ENCODE measurements at regions not wholly inside any gene's neighbourhood (a gene's known extent, or its start where the extent isn't known, plus 50 kb on each side); places are given as distances from the start of the nearest gene placed in this dataset.
"Not testable (repeated sequence)": the region's sequence is repeated elsewhere in the genome, so short reads cannot be mapped to it uniquely, and the experiment has no call there.

DNA sequence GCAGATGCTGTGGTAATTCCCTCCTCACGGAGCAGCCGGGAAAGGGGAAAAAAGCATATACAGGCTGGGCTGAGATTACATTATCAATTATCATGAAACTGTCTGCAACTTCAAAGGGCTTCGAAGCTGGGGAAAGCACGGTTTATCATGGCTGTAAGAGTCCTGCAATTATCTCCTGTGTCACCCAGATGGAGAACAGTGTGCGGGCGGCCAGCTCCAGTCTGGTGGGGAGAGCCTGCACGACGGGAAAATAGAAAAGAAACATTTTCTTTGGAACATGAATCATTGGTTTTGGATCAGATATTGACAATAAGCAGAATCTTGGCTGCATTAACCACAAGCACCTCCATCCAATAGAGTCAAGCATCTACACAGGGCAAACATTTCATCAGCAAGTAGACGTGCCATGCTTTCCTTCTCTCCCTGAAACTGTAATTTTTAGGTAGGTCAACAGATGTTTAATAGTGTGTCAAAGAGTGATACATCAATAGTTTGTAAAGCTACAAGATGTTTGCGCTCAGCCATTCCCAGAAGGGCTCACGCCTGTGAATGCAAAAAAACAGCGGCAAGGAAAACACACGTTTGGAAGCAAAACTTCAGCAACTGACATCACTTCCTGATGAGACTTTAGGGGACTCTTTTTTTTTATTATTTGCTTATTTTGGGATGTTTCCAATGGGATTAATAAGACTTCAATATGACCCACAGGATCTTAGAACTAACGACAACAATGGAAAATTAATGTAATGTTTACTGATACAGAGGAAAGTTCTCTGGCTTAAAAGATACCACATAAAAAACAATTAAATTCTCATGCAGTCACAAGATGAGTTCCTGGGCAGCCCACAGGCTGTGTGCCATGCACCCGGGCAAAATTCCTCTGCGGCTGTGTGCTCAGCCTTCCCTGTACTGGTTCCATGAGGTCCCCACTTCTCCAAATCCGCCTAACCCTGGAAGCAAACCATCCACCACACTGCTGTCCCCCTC is 111.0 kb upstream of the SALL3 start:
- DNase-seq (ENCODE audit: extremely low read depth in 1 of 2, low read depth in 1 of 2), result no peak

DNA sequence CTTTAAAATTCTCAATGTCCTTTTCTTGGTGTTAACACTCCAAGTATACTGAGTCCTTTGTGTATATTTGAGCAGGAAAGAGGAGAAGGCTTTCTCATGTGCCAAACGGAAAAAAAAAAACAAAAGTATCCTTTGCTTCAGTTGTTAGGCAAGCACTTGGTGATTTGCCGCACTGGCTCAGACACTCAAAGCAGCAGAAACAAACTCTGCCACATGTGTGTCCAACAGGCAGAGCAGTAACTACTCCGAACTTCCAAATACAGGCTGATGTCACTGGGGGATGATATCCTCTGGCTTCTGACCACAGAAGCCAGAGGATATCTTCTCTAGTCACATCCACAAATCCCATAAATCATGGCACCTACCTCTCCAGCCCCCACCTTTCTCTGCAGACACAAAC is 108.0 kb upstream of the SALL3 start:
- no peak for DNase-seq (ENCODE audit: extremely low read depth in 1 of 2, low read depth in 1 of 2)

DNA sequence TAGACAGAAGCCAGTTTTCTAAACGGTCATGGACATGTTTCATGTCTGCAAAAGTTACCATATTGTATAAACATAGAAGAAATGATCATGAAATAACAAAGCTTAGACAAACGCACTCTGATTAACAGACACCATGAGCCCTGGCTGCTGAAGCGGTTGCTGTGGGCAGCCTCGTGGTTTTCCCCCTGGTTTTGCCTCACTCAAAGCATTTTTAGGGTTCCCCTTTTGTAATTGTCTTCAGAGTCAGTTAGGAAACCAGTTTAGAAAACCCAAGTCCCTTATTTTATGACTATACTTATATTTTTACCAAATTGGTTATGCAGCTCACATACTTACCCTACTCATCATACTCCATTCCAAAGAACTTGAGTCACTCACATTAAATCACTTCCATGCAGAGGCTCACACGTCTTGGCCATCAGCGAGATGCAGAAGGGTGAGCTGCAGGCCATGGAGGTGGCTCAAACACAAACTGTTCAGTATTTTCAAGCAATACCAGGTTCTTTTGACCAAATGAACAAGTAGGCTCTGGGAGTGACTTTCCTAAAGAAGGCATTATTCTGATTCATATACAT is 105.6 kb upstream of the SALL3 start:
- DNase-seq (ENCODE audit: extremely low read depth in 1 of 2, low read depth in 1 of 2), result no peak

DNA sequence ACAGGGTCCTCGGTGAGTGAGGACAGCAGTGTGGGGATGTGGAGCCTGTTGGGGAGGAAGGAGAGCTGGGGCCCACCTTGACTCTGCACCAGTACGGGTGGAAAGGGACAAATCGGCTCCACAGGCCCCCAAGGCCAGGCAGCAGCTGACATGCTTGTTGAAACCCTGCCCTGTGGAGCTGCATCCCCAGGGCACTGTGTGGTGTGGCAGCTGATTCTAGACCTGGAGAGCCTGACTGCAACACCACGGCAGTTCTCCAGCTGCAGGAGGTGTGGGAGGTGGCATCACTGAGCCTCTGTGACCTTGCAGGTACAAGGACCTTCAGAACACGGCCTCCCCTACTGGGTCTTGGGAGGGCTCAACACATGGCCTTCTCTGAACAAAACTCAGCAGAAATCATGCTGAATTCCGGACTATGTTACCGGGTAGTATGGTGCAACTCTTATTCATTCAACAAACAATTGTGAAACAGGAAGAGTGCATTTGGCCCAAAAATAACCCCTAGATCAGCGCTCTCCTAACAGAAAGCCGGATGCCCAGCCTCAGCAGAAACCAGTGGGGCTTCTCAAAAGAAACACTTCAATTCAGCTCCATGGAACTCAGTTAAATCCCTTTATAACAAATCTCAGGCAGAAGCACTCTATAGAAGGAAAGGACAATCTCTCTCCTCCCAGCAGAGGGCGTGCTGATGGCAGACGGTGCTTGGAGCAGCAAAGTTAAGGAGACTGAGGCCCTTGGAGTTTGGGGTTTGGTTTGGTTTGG is 104.4 kb upstream of the SALL3 start:
- DNase-seq (ENCODE audit: extremely low read depth in 1 of 2, low read depth in 1 of 2), result no peak

DNA sequence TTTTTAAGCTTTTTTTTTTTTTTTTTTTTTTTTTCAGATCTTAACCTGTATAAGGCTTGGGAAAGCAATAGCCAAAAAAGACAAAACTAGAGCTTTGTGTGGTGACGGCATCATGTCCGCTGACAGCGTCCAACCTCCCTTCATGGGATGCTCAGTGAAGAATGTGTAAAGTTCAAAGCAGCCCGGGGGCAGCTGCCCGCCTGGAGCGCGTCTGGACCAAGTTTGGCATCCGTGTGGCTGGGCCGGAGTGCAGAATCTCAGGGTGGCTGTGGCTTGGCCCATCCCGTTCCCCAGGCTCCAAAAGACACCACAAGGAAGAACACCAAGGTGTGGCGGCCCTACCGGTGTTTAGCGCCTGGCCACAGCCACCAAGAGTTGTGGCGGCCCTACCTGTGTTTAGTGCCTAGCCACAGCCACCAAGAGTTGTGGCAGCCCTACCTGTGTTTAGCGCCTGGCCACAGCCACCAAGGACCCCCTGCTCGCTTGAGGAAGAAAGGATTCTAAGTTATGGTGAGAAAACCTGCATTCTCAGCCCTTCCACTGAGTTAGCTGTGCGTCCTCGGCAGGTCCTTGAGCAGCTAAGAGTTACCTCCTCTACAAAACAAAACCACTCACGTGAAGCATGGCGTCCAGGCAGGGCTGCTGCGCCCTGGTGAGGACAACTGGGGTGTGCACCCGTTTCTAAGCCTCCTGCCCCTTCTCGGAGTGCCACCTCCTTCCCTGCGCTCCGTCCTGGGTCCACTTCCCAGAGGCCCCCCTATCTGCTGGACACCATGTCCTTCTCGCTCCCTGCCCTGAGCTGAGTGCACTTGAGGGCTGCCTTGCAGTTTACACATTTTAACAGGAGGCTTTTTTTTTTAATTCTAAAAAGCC is 103.6 kb upstream of the SALL3 start:
- no peak for DNase-seq (ENCODE audit: extremely low read depth in 1 of 2, low read depth in 1 of 2)

DNA sequence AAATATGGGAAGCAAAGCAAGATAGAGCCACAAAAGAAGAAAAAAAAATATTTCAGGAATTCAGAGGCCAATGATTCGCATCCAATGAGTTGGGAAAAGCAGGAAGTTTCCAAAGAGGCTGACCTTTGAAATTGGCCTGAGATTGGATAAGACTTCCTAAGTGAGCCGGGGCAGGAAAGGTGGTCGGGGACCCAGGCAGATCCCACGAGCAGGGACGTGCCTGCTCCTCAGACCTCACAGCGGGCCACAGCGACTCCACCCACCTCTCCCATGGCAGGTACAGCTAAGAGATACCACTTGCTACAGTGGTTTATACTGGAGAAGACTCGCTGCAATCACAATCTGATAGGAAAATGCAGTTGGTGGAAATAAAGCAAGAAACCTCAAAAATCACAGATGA is 102.8 kb upstream of the SALL3 start:
- DNase-seq (ENCODE audit: extremely low read depth in 1 of 2, low read depth in 1 of 2), result no peak

DNA sequence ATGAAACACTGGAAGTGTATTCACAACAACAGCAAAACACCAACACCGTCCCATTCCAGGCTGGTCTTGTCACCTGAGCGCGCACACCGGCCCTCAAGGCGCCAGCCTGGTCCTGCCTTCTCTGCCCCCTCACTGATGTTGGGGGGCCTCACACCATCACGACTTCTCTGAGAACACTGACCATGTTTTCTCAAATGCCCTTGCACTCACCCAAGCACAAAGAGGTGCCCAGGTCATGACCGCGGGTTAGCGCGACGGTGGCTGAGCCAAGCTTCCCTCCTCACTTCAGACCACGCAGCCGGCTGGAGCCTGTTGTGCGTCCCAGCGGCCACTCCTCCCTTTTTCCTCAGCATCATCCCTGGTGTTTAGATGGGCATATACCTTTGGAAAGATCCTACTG is 101.3 kb upstream of the SALL3 start:
- no peak for DNase-seq (ENCODE audit: extremely low read depth in 1 of 2, low read depth in 1 of 2)

DNA sequence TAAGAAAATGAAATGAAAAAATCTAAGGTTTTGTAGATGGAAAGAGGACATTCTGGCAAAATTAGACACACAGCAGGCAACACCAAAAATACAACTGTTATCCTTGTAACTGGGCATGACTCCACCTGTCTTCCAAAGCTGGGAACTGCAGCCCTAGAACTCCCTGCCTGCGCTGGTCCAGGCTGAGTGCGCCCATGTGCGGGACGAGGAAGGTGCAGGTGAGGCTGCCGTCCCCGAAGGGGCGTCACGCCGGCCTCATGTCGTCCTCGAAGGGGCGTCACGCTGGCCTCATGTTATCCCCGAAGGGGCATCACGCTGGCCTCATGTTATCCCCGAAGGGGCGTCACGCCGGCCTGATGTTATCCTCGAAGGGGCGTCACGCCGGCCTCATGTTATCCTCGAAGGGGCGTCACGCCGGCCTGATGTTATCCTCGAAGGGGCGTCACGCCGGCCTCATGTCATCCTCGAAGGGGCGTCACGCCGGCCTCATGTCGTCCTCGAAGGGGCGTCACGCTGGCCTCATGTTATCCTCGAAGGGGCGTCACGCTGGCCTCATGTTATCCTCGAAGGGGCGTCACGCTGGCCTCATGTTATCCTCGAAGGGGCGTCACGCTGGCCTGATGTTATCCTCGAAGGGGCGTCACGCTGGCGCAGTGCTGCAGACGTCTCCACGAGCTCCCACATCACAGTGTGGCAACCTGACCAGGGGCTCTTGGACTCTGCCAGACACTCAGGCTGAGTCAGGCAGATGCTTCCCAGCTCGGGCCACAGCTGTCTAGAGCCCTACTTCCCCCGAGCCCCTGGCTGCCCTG is 100.3 kb upstream of the SALL3 start:
- not testable (repeated sequence) for DNase-seq (ENCODE audit: extremely low read depth in 1 of 2, low read depth in 1 of 2)

DNA sequence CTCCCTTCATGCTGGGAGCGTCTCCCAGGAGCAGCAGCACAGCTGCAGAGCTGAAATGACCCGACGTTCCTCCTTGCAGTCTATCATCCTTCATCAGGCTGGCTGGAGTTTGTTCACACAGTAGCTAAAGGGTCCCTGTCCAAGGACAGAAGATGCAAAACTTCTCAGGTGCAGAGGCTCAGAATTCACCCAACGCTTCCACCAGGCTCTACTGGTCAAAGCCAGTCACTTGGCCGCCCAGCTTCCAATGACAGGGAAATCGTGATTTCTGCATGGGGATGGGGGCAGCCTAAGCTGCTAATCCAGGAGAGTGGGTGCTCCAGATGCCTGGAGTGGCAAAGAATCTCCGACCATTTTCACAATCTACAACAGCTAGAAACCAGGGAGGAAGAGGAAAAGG is 97.0 kb upstream of the SALL3 start:
- DNase-seq (ENCODE audit: extremely low read depth in 1 of 2, low read depth in 1 of 2), result no peak

DNA sequence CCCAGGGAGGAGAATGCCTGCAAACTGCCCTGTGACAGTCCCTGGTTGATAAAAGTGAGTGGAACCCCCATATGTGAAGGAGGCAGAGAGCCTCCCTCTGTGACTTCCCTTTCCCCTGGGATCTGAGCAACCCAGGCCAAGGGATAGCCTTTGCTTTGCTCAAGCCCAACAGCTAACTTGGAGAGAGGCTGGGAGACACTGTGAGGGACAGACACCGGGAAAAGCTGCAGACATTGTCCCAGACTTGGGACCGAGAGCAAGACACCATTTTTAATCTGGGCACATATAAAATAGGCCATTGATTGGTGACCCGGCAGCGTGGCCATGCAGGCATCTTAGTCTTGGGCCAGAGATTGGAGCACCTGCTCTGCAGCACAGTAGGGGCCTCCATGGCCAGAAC is 96.1 kb upstream of the SALL3 start:
- no peak for DNase-seq (ENCODE audit: extremely low read depth in 1 of 2, low read depth in 1 of 2)

DNA sequence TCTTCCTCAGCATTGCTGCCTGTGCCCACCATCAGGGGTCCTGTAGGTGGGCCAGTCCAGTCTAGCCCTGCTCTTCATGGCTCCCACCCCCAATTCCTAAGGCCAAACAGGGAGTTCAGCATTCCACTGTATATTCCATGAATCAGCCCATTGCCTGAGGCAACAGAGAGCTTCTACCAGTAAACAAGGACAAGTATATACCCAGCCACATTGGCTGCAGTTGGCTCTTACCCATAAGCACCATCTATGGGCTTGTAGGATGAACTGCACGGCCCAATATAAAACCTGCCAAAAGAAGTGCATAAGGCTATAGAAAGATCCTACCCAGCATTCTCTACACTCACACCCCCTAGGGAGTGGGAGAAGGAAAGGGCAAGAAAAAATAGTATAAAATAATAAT is 95.1 kb upstream of the SALL3 start:
- DNase-seq (ENCODE audit: extremely low read depth in 1 of 2, low read depth in 1 of 2), result no peak

DNA sequence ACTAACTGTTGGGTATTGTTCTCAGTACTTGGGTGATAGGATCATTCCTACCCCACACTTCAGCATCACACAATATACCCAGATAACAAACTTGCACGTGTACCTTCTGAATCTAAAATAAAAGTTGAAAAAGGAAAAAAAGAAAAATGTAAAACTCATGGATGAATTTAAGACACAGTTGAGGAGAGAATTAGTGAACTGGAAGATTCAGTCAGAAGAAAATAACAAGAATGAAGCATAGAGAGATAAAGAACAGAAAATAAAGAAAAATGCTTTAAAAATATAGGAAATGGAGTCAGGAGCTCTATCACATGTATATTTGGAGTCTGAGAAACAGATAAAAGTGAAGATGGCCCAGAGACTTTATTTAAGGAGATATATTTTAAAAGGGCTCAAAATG is 90.4 kb upstream of the SALL3 start:
- no peak for DNase-seq (ENCODE audit: extremely low read depth in 1 of 2, low read depth in 1 of 2)

DNA sequence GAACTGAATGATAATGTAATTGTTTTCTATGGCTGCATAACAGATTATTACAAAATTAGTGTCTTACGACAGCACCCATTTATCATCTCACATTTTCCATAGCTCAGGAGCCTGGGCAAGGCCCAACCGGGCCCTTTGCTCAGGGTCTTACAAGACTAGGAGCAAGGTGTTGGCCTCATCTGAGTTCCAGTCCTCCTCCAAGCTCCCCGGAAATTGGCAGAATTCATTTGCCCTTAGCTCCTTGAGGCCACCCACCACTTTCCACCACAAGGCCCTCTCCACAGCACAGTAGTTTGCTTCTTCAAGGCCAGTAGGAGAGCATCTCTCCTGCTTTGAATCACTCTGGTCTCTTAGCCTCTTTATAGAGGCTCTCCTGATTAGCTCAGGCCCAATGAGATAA is 89.2 kb upstream of the SALL3 start:
- no peak for DNase-seq (ENCODE audit: extremely low read depth in 1 of 2, low read depth in 1 of 2)

DNA sequence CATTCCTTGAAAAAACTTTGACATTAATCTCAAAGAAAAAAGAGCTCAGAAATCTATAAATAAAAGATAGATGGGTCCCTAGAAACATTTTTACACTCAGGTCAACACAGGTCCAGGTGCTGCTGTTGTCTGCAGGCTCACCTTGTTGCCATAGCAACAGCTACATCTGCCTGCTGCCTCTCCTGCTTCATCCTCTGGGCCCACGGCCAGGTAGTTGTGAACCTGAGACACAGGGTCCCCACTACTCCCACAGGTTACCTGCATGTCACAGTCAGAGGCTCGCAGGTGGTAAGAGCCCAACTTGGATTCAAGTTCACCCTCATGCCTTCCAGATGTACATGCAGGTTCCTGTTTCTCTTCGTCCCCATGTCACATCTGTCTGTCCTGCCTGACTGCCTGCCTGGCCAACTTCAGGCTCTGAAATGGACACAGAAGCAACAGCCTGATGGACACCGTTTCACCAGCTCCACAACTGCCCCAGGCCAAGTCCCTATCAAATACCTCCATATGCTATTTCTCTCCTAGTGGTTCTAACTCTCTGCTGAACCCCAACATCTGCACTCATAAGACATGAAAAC is 88.3 kb upstream of the SALL3 start:
- no peak for DNase-seq (ENCODE audit: extremely low read depth in 1 of 2, low read depth in 1 of 2)

DNA sequence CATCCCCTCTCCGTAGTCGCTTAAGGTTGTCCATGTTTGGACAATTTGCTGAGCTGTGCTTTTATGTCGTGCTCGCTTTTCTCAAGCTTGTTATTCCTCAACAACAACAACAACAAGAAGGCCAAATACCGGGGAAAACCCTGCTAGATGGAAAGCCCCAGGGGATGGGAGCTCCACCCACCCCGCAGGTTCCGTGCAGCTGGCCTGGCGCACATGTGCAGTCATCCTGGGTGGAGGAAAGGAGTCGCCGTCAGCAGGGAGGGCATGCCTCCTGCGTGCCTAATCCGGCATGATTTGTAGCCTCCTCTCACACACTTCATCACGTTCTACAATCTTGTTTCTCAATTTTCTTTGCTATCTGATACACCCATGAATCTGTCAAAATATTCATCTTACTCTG is 87.4 kb upstream of the SALL3 start:
- no peak for DNase-seq (ENCODE audit: extremely low read depth in 1 of 2, low read depth in 1 of 2)

DNA sequence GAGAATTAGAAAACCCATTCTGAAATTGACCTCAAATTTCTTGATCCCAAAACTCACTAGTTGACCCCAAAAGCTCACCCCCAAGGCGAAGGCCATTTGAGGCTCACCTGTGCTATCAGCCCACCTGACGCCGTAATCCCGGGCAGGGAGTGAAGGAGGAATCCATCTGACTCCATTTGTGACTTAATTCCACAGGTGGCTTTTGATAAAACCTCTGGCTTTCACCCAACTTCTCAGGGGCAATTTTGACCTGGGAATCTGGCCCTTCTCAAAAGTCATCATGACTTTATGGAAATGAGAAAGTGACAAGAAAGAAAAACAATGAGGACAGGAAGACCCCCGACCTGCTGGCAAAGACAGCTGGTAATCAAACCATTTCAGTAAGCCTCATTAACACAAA is 86.9 kb upstream of the SALL3 start:
- no peak for DNase-seq (ENCODE audit: extremely low read depth in 1 of 2, low read depth in 1 of 2)

DNA sequence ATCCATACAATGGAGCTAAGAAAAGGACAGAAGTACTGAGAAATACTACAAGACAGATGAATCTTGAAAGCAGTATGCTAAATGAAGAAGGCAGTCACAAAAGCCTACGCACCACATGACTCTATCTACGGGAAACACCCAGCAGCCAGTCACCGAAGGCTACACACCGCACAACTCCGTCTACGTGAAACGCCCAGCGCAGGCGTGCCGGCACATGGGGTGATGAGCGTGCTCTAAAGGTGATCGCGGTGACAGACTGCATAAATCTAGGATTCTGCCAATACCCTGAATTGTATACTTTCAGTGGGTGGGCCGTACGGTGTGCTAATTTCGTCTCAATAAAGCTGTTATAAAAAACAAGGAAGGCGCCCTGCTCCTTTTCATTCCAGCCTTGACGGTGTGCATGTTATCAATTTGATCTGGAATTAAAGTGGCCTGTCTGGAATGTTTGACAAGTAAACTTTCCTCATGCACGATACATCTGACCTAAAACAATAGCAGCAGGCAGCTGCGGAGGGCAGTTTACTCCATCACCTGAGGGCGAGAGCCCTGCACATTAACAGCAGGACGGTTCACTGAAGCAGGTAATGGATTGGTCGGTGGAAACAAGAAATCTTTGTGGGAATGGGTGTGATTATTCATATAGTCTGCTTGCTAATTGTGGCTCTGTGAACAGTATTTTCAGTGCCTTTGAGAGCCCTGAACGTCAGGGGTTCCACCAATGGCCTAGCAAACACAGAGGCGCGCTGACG is 86.2 kb upstream of the SALL3 start:
- no peak for DNase-seq (ENCODE audit: extremely low read depth in 1 of 2, low read depth in 1 of 2)

DNA sequence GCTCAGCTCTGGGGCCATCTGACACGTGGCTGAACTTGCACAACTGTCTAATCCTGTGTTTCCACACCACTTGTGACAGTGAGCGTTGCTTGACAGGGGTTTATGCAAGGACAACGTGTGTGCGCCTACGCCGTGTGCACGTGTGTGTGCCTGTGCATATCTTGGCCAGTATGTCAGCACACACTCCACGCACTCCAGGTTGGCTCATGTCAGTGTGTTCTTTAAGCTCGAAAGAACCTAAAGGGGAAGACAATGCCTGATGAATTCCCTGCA is 85.6 kb upstream of the SALL3 start:
- DNase-seq (ENCODE audit: extremely low read depth in 1 of 2, low read depth in 1 of 2), result no peak

All from activated CD8-positive, alpha-beta memory T cell treated with anti-CD3 and anti-CD28 coated beads for 1 hour (primary cell).